GM19455 (cell line): ENCODE measurements at regions not wholly inside any gene's neighbourhood (a gene's known extent, or its start where the extent isn't known, plus 50 kb on each side); places are given as distances from the start of the nearest gene placed in this dataset.

Source experiments
- ATAC-seq: cut with Tn5 transposase; IDR thresholded peaks from one replicate; pipeline ENCODE4 v1.9.1; 2021; ENCODE audit not compliant: unreplicated experiment

DNA sequence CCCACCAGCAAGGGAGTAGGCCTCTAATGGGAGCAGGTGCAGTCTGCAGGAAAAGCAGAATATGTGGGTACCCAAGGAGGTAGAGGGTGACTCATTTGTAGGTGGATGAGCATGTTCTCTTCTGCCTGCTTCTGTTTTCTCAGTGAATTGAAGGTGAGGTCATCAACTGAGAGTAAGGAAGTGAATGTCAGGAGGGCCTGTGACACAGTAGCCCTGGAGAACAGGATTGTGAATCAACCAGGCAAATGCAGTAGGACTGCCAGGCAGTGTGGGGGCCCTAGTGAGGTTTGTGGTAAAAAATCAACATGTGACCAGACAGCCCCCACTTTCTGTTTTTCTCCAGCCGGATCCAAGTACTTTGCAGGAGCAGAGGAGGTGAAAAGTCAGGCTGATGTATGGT, 150.5 kb upstream of the SOX9 start:
- no peak for ATAC-seq

DNA sequence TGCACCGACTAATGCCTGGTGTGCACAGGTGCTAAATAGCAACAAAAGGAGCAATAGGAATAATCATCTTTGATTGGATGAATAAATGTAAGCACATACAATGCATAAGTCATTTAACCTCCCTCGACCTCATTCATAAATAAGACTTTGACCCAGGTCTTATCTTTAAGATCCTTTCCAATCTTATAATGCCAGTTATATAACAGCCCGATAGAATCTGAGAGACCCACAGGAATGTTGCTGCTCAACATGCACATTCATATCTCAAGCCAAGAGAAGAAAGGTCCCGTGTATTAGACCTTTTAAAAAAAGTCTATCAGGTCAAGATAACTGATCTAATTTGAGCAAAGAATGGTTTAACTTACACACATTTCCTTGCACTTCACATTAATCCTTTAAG, 146.8 kb upstream of the SOX9 start:
- ATAC-seq, result no peak

DNA sequence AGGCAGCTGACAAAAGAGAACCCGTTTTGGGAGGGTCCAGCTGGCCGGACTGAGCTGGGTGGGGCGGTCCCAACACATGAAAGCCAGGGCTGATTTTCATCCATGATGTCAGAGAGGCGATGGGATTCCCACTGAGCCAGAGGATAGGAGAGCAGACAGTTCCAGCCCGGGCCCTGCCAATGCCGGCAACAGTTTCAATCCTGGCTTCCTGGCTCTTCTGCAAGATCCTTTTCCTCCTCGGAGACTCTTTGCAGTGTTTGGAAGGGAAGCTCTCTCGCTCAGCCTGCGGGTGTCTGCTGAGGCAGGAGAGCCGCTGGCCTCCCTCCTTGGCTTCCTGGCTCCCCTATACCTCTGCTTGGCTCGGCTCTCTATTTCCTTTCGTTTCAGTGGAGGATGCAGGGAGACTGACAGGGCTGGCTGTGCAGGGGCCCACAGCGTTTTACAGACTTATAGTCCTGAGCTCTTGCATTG, 145.5 kb upstream of the SOX9 start:
- ATAC-seq, result no peak

DNA sequence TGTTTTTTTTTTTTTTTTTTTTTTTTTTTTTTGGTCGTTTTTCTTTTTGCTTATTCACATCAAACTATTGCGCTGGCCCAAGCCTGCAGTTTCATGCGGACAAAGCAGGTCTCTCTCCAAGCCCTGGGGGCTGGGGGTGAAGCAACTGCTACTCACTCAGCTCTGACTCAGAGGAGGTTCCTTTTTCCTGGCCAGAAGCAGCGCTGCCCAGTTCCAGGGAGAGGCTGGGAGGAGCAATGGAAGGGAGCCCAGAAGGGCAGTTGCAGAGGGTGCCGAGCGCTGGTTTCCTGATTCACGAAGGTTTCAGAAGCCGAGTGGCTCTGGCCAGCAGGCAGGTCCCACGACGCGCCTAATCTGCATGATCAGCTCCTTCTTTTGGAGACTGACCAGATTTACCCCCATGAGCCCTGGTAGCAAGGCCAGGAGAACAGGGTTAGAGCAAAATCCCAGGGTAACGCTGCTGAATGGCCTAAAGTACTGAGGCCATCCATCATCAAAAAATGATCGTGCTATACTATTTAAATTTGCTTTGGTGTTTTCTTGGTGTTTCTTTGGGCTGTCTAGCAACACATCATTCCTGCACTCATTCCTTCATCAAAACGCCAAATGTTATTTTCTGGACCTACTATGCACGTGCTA, 144.7 kb upstream of the SOX9 start:
- ATAC-seq, result no peak

DNA sequence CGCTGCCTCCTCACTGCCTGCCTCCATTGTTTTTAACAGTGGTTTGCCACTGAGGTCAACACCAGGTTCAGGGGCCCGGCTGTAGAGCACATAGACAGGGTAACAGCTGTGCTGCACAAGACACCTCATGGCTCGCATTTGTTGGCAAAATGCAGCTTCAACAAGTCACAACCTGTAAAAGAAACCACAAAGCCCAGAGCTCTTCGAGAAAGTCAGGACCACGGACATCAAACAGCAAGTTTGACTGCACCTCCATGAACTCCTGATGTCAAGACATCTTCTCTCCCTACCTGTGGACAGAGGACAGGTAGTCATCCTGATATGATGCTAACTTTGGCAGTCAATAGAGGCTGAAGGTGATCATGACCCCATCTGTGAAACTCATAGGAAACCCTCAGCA, 142.4 kb upstream of the SOX9 start:
- ATAC-seq, result no peak

DNA sequence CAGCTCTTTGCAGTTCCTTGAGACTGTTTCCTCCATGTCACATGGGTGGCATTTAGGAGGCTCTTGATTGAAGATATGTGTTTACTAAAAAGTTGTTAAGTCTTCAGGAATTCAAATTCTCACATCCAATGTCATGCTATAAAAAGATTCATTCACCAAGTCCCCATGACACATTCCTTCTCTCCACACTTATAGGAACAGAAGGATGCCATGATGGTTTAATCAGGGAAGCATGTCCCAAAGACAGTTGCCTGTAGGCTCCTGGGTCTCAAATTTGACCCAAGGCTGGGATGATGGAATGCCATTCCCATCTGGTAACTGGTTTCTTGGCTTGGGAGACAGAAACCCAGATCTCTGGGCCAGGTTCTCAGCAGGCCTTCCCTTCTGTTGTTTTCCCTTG, 140.6 kb upstream of the SOX9 start:
- ATAC-seq, result no peak

DNA sequence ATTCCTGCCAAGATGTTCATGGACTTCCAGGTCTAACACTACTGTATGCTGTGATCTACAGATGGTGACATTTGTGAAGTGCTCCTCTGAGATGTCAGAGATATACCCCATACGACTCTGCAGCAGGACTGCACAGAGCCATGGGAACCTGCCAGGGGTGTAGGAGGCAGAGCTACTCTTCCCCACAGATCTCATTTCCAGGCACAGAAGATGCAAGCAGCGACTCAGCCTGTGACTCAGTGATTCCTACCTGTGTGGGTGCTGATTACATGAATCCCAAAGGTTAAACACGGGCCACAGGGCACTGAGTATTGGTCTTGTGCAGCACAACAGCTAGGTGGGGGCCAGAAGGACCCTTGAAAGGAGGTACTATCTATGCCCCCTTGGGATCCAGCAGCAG, 137.0 kb upstream of the SOX9 start:
- ATAC-seq, result no peak

DNA sequence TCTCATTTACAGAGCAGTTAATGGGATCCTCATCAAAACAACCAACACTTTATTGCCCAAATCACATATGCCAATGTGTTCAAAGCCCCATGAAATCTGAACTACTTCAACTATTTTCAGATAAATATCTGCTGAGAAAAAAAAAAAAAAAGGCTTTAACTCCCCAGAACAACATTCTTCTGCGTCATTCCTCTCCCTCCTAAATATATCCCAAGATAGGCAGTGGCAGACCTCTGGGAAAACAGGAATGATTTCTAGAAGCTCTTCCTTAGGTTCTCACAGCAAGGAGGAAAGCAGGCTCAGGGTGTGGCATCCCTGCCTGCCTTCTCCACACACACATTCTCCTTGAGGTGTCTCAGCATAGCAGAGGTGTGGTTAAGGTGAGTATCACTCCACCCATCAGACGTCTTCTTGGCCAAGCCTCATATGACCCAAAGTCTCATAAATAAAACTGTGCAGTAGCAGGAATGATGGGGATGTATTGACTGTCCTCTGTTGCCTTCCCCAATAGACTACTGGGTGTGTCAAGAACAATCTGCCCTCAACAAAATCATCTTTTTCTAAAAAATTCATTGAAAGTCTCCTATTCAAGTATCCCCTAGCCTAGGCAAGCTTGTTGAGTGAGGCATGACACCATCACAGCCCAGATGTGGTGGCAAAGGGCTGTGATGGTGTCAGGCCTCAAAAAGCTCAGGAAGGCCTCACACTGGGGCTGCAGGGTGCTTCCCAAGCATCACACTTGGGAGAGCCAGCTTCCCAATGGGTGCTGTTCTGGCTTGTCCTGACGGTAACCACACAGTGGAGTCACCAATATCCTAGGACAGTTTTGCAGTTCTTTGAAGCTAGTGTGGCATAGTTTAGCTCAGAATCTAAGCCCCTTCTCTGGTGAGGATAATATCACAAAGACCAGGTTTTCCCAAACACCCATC, 135.4 kb upstream of the SOX9 start:
- no peak for ATAC-seq

DNA sequence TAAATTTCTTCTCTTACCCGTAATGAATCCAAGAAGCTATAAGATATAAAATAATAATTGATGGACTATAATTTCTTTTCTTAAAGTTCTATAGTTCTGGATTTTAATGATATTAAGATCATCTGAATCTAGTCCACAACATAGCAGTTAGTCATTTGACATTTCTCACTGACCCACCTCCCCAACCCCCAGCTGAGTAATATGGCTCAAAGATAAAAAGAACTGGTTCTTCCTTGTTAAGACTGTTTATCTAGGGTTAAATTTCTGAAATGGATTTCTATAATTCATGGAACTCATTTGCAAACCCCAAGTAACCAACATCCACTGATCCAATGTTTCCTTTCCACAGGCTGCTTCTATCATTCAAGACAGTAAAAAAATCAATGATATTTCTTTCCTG, 133.9 kb upstream of the SOX9 start:
- no peak for ATAC-seq

DNA sequence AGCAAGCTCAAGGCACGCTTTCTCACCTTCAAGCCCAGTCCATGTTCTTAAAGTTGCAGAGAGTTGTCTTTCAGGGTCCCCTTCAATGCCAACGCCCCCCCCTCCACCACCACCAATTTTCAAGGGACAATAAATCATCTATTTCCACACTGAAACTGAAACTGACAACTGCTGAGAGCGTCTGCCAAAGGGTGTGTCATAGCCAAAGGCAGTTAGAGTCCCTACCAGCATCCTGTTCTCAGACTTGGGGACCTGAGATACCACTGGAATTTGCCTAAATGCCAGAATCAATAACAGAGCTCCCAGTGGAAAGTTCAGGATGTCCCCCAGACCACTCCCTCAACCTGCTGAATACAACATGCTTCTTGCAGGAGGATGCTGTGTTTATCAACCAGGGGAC, 133.2 kb upstream of the SOX9 start:
- ATAC-seq, result no peak

DNA sequence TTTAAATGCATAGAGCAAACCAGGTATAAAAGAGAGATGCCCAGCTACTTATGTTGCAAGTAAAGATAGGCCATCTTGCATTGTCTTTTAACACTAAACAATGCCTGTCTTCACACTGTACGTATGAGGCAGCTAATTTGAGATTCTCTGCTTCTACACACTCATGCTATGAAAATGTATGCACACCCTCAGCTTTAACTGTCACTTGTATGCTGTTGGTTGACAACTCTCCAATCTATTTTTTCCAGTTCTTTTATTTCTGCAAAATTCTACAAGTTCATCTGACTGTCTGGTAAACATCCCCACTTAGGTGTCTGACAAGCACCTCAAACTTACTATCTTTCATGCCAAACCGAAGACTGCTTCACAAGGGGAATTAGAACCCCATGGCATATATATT, 131.7 kb upstream of the SOX9 start:
- ATAC-seq, result no peak

DNA sequence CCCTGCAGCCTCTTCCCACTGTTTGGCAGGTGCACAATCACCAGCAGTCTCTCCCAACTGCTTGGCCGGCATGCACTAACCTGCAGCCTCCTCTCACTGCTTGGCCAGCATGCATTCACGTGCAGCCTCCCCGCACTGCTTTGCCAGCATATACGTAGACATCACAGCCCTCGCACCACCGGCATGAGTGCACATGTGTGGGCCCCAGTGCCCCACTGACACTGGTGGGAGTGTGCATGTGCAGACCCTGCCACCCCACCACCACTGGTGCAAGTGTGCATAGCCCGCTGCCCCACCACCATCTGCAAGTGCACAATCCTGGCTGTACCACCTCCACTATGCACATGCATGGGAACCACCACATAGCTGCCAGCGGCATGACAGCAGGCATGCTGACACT, 127.5 kb upstream of the SOX9 start:
- ATAC-seq, result no peak

DNA sequence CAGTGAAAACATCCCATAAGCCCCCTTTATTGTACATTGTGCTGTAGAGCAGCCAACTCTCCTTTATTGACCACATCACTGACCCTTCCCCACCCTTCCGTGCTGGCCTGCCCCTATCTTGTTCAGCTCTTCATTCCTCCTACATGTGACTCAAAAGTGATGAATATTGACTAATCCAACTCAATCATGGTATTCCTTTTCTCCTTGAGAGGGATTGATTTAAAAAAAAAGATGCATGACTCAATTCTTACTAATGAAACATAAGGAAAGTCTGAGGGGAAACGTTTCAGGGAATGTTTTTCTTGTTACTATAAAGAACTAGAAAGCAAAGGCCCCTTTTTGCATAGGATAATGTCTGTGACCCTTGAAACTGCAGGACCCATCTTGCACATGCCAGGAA, 125.2 kb upstream of the SOX9 start:
- ATAC-seq, result no peak

DNA sequence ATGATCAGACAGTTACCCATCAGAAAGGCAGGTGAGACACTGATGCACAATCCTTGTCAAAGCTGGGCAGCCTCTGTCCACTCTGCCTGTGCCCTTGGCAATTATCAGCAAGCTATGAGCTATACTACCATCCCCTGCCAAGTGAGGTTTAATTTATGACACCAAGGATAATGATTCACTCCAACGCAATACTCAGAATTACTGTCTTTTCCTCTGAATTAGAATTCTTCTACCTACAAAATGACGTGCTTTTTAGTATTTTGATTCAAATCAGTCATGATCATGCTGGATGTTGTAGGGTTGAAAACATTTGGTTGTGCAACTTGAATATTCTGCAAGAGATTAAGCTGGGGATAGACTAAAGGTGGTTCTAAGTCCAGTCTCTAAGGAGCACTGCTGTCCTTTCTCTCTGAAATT, 116.8 kb upstream of the SOX9 start:
- no peak for ATAC-seq

DNA sequence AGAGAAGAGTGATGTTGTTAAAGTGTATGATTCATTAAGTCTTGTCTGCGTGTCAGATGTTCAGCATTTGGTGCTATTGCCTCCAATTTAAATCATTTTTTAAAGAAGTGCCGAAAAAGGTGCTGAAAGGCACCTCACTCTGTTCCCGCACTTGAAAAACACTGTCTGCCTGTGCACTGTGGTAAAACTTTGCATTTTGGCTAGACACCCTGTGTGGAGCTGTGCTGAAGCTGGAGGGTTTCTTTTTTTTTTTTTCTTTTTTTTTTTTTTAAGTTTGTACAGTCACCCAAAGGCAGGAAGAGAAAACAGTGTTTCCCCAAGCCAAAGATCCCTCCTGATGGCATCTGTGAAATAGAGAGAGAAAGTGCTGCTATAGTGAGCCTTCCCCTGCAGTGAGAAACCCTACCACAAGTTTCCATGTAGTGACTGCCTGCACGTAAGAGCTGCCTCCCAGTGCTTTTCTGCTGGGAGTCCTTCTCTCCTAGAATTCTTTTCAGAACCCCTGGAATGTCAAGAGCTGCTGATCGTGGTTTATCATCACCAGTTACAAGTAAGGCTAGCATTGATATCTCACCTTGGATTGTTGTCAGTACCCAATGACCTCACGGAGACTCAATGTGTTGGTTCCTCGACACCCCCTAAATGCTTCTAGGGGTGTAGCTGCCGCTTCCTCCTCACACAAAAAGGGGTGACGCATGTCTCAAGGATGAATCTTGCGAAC, 116.0 kb upstream of the SOX9 start:
- ATAC-seq, result peak; percentile 50

DNA sequence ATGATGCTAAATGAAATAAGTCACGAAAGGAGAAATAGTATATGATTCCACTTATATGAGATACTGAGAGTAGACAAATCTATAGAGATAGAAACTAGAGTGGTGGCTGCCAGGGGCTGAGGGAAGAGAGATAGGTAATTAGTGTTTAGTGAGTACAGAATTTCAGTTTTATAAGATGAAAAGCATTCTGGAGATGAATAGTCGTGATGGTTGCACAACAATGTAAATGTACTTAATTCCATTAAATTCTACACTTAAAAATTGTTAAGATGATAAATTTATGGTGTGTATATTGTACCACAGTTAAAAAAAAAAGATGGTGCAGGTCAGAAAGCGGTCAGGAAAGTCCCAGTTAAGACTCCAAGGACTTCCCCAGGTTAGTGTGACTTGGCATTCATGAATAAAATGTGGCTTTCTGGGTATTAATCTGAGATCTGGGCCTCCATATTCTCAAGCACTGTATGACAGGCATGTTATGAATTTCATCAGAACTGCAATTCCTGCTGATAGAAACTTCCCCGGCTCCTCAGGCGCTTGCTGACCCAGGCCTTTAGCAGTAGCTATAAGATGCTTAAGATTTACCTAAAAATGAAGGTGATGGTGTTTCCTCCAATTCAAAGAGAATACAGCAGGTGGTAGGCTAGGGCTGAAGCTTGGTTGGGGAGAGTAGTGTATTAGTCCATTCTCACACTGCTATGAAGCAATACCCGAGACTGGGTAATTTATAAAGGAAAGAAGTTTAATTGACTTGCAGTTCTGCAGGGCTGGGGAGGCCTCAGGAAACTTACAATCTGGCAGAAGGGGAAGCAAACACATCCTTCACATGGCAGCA, 115.3 kb upstream of the SOX9 start:
- peak; percentile 55 for ATAC-seq

DNA sequence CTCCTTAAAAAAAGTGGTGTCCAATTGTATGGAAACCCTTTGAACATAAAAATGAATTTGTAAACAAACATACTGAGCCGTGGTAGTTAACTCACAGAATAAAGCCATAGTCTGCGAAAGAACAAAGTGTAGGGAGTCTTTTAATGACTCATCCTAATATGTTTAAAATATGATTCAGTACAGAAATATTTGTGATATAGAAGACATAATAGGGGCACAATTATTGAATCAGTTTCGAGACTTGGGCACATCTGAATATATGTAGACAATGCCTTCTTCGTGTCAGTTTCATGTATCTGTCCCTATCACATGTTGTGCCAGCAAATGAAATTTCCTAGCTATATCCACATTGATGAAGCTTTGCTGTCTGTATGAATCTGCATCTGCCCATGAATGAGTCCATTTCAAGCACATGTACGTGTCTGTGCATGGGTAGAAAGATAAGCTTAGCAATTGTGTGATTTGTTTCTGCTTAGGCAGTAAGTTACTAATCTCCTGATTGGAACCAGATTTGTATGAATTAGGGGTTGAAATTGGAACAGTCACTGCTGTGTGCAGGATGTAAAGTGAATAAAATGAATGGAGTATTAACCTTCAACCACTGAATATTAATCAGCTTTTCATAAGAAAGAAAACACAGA, 112.5 kb upstream of the SOX9 start:
- ATAC-seq, result no peak

DNA sequence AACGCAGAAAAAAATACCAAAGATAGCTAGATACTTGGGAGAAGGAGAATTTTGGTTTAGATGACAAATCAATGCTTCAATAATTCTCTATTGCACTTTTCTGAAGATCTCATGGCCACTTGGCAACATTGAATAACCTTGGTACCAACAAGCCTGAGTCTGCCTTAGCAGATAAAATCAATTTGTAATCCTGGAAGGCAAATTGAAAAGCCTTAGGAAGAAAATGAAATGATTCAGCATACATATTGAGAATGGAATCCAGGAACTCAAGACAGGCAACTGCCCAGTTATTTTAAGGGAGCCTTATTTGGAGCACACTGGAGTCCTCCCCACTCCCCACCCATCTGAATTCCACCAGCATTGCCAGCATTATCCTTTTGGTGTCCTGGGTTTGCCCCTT, 109.3 kb upstream of the SOX9 start:
- ATAC-seq, result no peak

DNA sequence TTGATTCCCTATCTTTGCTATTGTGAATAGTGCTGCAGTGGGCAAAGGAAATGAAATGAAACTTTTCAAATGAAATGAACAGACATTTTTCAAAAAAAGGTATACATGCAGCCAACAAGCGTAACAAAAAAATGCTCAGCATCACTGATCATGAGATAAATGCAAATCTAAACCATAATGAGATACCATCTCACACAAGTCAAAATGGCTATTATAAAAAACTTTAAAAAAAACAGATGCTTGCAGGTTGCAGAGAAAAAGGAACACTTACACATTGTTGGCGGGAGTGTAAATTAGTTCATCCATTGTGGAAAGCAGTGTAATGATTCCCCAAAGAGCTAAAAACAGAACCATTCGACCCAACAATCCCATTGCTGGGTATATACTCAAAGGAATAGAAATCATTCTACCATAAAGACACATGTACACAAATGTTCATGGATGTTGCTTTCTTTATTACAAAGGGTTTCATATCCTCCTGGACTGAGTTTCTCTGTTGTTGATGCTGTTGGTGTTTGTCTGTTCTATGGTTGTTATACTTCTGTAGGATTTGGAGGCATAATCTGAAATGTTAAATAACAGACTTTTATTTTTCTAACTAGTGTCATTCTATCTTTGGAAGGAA, 99.3 kb upstream of the SOX9 start:
- ATAC-seq, result peak; percentile 56
